DOHH2 (cell line): ENCODE measurements at regions not wholly inside any gene's neighbourhood (a gene's known extent, or its start where the extent isn't known, plus 50 kb on each side); places are given as distances from the start of the nearest gene placed in this dataset.

Experiments used
- H3F3A ChIP-seq: fragments of 200-600 bp; sonication (generic), shearing (Covaris generic); 2 replicates; pipeline ENCODE4 v1.6.0; 2016; ENCODE audit warnings: antibody characterized with exemption, mild to moderate bottlenecking; ENCODE audit not compliant: control insufficient read depth, insufficient read depth
- H3K27ac ChIP-seq: fragments of 200-600 bp; sonication (generic); 2 replicates; pipeline ENCODE4 v1.5.1; 2014; ENCODE audit warnings: low read depth, mild to moderate bottlenecking, low read length, moderate library complexity
- H3K27me3 ChIP-seq: fragments of 200-600 bp; sonication (generic); 2 replicates; pipeline ENCODE4 v1.6.1; 2014; ENCODE audit warnings: mild to moderate bottlenecking, low read length, mixed read lengths; ENCODE audit not compliant: control insufficient read depth
- H3K36me3 ChIP-seq: fragments of 200-600 bp; sonication (generic); 2 replicates; pipeline ENCODE4 v1.6.1; 2014; ENCODE audit warnings: mild to moderate bottlenecking, low read length, moderate library complexity, mixed read lengths; ENCODE audit not compliant: control insufficient read depth
- H3K4me1 ChIP-seq: fragments of 200-600 bp; sonication (generic); 2 replicates; pipeline ENCODE4 v1.6.1; 2014; ENCODE audit warnings: mild to moderate bottlenecking, low read length, mixed read lengths; ENCODE audit not compliant: control insufficient read depth
- H3K4me2 ChIP-seq: fragments of 200-600 bp; sonication (generic); 2 replicates; pipeline ENCODE4 v1.6.0; 2014; ENCODE audit warnings: mild to moderate bottlenecking, low read length, moderate library complexity
- H3K4me3 ChIP-seq: fragments of 200-600 bp; sonication (generic); 2 replicates; pipeline ENCODE4 v1.5.1; 2014; ENCODE audit warnings: mild to moderate bottlenecking, low read length, mixed read lengths
- H3K79me2 ChIP-seq: fragments of 200-600 bp; sonication (generic); 2 replicates; pipeline ENCODE4 v1.6.1; 2014; ENCODE audit warnings: mild to moderate bottlenecking, low read length, mixed read lengths; ENCODE audit not compliant: control insufficient read depth
- H3K9me2 ChIP-seq: fragments of 200-600 bp; sonication (generic); replicated peaks from 2 replicates; pipeline ENCODE4 v1.6.1; 2014; ENCODE audit warnings: mild to moderate bottlenecking, low read length, mixed read lengths; ENCODE audit not compliant: control insufficient read depth
- H3K9me3 ChIP-seq: fragments of 200-600 bp; sonication (generic); 2 replicates; pipeline ENCODE4 v1.6.1; 2014; ENCODE audit warnings: antibody characterized with exemption, low read length, mixed read lengths; ENCODE audit not compliant: control insufficient read depth, insufficient read depth
- H4K20me1 ChIP-seq: fragments of 200-600 bp; sonication (generic); 2 replicates; pipeline ENCODE4 v1.6.0; 2014; ENCODE audit warnings: low read depth, mild to moderate bottlenecking, antibody characterized with exemption, low read length, moderate library complexity; ENCODE audit not compliant: control insufficient read depth, insufficient read depth
- EZH2phosphoT487 ChIP-seq: fragments of 200-600 bp; sonication (generic); IDR thresholded peaks from 2 replicates; pipeline ENCODE4 v1.6.1; 2017; ENCODE audit warnings: borderline replicate concordance, mild to moderate bottlenecking, antibody characterized with exemption, low read length, moderate library complexity, mixed read lengths
- TF ChIP-seq, protein P1 (sequence below): fragments of 200-600 bp; sonication (generic); IDR thresholded peaks from one replicate; pipeline ENCODE4 v1.5.1; 2014; ENCODE audit warnings: antibody characterized with exemption, mild to moderate bottlenecking, low read depth, low read length; ENCODE audit not compliant: poor library complexity, severe bottlenecking

- peaks cover 10% of the 10 kb centered on the region for H3K4me1 ChIP-seq
- no peaks in the 10 kb centered on the region for H3K9me2 ChIP-seq
- H3K9me3 ChIP-seq = no peaks in the 10 kb centered on the region
- no peak overlapping the region for H3K4me3 ChIP-seq
- H3K4me2 ChIP-seq = no peak overlapping the region
- H3F3A ChIP-seq = no peaks in the 10 kb centered on the region
- no peaks in the 10 kb centered on the region for H3K27me3 ChIP-seq
- no peaks in the 10 kb centered on the region for H3K79me2 ChIP-seq
- H3K27ac ChIP-seq = no peak overlapping the region
- H4K20me1 ChIP-seq = no peaks in the 10 kb centered on the region
- no peak for TF ChIP-seq EZH2phosphoT487
- TF ChIP-seq, protein P1, sequence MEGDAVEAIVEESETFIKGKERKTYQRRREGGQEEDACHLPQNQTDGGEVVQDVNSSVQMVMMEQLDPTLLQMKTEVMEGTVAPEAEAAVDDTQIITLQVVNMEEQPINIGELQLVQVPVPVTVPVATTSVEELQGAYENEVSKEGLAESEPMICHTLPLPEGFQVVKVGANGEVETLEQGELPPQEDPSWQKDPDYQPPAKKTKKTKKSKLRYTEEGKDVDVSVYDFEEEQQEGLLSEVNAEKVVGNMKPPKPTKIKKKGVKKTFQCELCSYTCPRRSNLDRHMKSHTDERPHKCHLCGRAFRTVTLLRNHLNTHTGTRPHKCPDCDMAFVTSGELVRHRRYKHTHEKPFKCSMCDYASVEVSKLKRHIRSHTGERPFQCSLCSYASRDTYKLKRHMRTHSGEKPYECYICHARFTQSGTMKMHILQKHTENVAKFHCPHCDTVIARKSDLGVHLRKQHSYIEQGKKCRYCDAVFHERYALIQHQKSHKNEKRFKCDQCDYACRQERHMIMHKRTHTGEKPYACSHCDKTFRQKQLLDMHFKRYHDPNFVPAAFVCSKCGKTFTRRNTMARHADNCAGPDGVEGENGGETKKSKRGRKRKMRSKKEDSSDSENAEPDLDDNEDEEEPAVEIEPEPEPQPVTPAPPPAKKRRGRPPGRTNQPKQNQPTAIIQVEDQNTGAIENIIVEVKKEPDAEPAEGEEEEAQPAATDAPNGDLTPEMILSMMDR = no peak
- no peaks in the 10 kb centered on the region for H3K36me3 ChIP-seq
Observed at GRCh38 chr1:192940658-192941057, 118.5 kb downstream of the UCHL5 start.

GRCh38 chr1:192941722-192942411 lies 117.3 kb downstream of the UCHL5 start:
- Histone ChIP-seq H3K79me2 (no peaks in the 10 kb centered on the region), H3K4me1 (peaks cover 10% of the 10 kb centered on the region), H3K27me3 (no peaks in the 10 kb centered on the region), H3K9me3 (no peaks in the 10 kb centered on the region), H3K36me3 (no peaks in the 10 kb centered on the region), H3K9me2 (no peaks in the 10 kb centered on the region), H4K20me1 (no peaks in the 10 kb centered on the region), H3K4me3 (no peak overlapping the region), H3K27ac (no peak overlapping the region), H3F3A (no peaks in the 10 kb centered on the region), H3K4me2 (peak overlapping the region; percentile 17)
- TF ChIP-seq, protein P1 = no peak
- no peak for TF ChIP-seq EZH2phosphoT487

GRCh38 chr1:192943108-192943507 lies 116.1 kb downstream of the UCHL5 start:
- Histone ChIP-seq H3K4me2 (no peak overlapping the region), H3K27ac (no peak overlapping the region), H3K79me2 (no peaks in the 10 kb centered on the region), H3K9me2 (no peaks in the 10 kb centered on the region), H3K9me3 (no peaks in the 10 kb centered on the region), H3K27me3 (no peaks in the 10 kb centered on the region), H3K4me3 (no peak overlapping the region), H4K20me1 (no peaks in the 10 kb centered on the region), H3F3A (no peaks in the 10 kb centered on the region), H3K4me1 (peaks cover 10% of the 10 kb centered on the region), H3K36me3 (no peaks in the 10 kb centered on the region)
- TF ChIP-seq, protein P1 = no peak
- TF ChIP-seq EZH2phosphoT487 = no peak
